ENCODE measurements at regions not wholly inside any gene's neighbourhood (a gene's known extent, or its start where the extent isn't known, plus 50 kb on each side); places are given as distances from the start of the nearest gene placed in this dataset.

DNA sequence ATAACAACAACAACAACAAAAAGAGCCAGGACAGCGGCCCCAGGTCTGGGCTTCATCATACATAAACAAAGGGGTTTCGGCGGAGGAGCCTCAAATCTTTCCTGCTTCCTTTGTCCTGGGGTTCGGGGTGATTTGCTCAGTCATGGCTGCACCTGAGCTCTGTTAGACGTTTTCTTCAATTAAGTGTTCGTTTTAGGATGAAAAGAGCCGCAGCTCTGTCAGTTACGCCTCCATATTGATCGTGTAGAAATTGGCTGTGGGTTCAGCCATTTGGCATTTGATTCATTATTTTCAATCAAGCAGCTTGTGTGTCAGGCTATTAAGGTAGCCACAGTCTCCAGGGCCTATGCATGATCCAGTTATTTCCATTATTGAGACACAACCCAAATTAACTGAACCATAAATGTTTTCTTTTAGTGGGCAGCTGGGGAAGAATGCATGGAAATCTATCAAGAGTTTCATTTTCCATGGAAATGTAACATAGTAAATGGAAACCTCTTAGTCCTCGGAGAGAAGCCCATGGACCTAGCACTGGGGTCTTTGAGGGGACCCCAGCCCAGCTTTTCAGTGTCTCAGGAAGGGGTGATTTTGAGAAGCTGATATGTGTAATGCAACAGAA lies 370.0 kb upstream of the C1orf174 start:
- Histone ChIP-seq H3K4me3 (ENCODE audit: low read length in 3 of 3) (no peak overlapping the region), H3K36me3 (ENCODE audit: control insufficient read depth in 3 of 3, insufficient read depth in 3 of 3, low read length in 3 of 3) (no peaks in the 10 kb centered on the region), H3K9me3 (ENCODE audit: control insufficient read depth in 3 of 3, low read length in 3 of 3) (peaks cover 0 to 3% (median 0%) of the 10 kb centered on the region in 3 donors), H3K27ac (ENCODE audit: low read depth, low read length) (no peak overlapping the region), H3K9ac (ENCODE audit: low read depth in 1 of 3, low read length in 3 of 3) (no peak overlapping the region), H3K4me1 (ENCODE audit: control insufficient read depth in 3 of 3, insufficient read depth in 3 of 3, low read length in 3 of 3) (no peaks in the 10 kb centered on the region), H3K27me3 (ENCODE audit: control insufficient read depth in 3 of 3, insufficient read depth in 3 of 3, low read length in 3 of 3) (peaks cover 0 to 5% (median 3%) of the 10 kb centered on the region in 3 donors)

DNA sequence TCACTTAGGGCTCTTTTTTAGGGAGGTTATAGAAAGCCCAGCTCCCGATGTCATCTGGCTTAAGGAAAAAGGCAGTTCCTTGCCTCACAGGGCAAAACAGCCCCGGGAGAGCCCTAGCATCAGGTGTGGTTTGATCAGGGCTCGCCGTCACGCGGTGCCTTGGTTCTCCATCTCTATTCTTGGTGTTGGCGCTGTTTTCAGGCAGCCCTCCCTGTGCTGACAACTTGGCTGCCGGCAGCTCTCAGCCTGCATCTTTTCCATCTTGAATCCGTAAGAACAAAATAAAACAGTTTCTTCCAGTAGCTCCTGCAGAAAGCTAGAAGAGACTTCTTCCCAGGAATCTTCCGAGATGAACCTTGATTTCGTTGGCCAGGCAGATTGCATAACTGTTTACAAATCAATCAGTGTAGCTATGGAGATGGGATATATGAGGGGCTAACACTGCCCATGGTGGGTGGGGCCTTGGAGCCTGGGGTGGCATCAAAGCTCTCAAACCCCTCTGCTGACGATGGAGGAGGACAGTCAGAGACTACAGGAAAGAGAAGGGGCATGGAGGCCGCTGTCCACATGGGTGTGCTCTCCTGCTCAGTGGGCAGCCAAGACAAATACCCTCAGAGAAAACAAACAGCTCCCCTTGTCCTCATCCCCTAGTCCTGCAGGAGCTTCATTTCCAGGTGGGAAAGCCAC lies 370.7 kb upstream of the C1orf174 start:
- H3K9me3 ChIP-seq (ENCODE audit: control insufficient read depth in 3 of 3, low read length in 3 of 3): peaks cover 3 to 8% (median 4%) of the 10 kb centered on the region in 3 donors
- no peak overlapping the region for H3K9ac ChIP-seq (ENCODE audit: low read depth in 1 of 3, low read length in 3 of 3)
- no peak overlapping the region for H3K27ac ChIP-seq (ENCODE audit: low read depth, low read length)
- no peak overlapping the region for H3K4me3 ChIP-seq (ENCODE audit: low read length in 3 of 3)
- H3K4me1 ChIP-seq (ENCODE audit: control insufficient read depth in 3 of 3, insufficient read depth in 3 of 3, low read length in 3 of 3): no peaks in the 10 kb centered on the region
- peaks cover 3 to 5% (median 5%) of the 10 kb centered on the region in 3 donors for H3K27me3 ChIP-seq (ENCODE audit: control insufficient read depth in 3 of 3, insufficient read depth in 3 of 3, low read length in 3 of 3)
- no peaks in the 10 kb centered on the region for H3K36me3 ChIP-seq (ENCODE audit: control insufficient read depth in 3 of 3, insufficient read depth in 3 of 3, low read length in 3 of 3)

DNA sequence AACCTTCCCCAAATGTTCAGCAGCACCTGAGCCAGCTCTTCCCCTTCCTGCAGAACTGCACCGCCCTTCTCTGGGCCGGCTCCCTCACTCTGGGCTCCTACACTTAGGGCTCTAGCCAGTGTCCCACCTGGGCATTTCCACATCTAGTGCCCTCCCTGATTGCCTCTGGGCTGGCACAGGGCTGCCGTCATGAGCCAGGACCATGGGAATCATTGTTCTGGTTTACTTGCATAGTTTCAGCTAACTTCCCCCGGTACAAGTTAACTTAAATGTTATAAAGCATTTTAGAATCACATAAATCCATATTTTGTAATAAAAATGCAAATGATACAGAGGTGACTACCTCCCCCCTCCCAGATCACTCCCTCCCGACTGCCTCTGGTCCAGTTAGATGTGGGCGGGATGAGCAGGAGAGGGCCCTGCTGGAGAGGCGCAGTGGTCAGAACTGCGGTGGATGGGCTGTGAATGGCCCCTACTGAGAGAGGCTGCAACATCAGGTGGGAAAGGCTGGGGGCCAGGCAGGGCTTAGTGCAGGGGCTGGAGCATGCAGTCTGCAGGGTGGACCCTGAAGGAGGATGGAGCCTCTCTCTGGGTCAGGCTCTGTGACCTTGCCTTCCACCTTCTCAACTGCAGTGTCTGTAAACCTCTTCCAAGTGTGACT lies 371.4 kb upstream of the C1orf174 start:
- Histone ChIP-seq H3K4me1 (ENCODE audit: control insufficient read depth in 3 of 3, insufficient read depth in 3 of 3, low read length in 3 of 3) (no peaks in the 10 kb centered on the region), H3K9ac (ENCODE audit: low read depth in 1 of 3, low read length in 3 of 3) (no peak overlapping the region), H3K9me3 (ENCODE audit: control insufficient read depth in 3 of 3, low read length in 3 of 3) (peaks cover 3 to 10% (median 4%) of the 10 kb centered on the region in 3 donors), H3K27me3 (ENCODE audit: control insufficient read depth in 3 of 3, insufficient read depth in 3 of 3, low read length in 3 of 3) (peaks cover 3 to 5% (median 5%) of the 10 kb centered on the region in 3 donors), H3K27ac (ENCODE audit: low read depth, low read length) (no peak overlapping the region), H3K4me3 (ENCODE audit: low read length in 3 of 3) (no peak overlapping the region), H3K36me3 (ENCODE audit: control insufficient read depth in 3 of 3, insufficient read depth in 3 of 3, low read length in 3 of 3) (no peaks in the 10 kb centered on the region)

DNA sequence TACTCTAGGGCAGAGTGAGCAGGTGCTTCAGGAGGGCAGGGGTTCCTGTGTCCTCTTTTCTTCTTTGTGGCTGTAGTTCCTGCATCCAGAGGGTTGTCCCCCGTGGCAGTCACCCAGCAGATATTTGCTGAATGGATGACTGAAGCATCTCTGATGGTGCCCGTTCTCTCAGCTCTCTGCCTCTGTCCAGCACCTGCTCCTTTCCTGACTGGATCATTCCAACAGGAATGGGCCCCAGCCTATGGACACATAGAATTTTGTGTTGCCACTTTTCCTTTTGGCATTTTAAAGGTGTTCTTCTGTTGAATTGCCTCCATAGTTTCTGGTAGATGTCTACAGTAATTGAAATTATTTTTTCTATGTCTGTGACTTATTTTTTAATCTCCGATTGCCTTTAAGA lies 372.5 kb upstream of the C1orf174 start:
- Histone ChIP-seq H3K27ac (ENCODE audit: low read depth, low read length) (no peak overlapping the region), H3K4me3 (ENCODE audit: low read length in 3 of 3) (no peak overlapping the region), H3K36me3 (ENCODE audit: control insufficient read depth in 3 of 3, insufficient read depth in 3 of 3, low read length in 3 of 3) (no peaks in the 10 kb centered on the region), H3K27me3 (ENCODE audit: control insufficient read depth in 3 of 3, insufficient read depth in 3 of 3, low read length in 3 of 3) (peaks cover 3 to 8% (median 5%) of the 10 kb centered on the region in 3 donors), H3K4me1 (ENCODE audit: control insufficient read depth in 3 of 3, insufficient read depth in 3 of 3, low read length in 3 of 3) (no peaks in the 10 kb centered on the region), H3K9ac (ENCODE audit: low read depth in 1 of 3, low read length in 3 of 3) (no peak overlapping the region), H3K9me3 (ENCODE audit: control insufficient read depth in 3 of 3, low read length in 3 of 3) (peaks cover 3 to 15% (median 9%) of the 10 kb centered on the region in 3 donors)

DNA sequence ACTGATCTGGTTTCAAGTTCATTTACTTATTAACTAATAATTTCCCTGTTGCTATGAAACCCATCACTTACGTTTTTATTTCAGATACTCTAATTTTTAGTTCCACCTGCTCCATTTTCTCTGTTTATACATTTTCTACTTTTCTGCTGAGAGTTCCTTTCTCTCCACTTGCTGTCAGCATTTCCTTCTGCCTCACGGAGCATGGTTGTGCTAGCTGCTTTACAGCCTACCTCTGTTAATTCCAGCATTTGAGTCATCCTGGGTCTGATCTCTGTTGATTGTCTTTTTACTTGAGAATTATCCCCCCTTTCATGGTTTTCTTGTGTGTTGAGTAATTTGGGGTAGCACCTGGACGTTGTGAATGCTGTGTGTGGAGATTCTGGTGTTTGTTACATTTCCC lies 373.2 kb upstream of the C1orf174 start:
- Histone ChIP-seq H3K27me3 (ENCODE audit: control insufficient read depth in 3 of 3, insufficient read depth in 3 of 3, low read length in 3 of 3) (peaks cover 3 to 5% (median 4%) of the 10 kb centered on the region in 3 donors), H3K27ac (ENCODE audit: low read depth, low read length) (no peak overlapping the region), H3K4me3 (ENCODE audit: low read length in 3 of 3) (no peak overlapping the region), H3K36me3 (ENCODE audit: control insufficient read depth in 3 of 3, insufficient read depth in 3 of 3, low read length in 3 of 3) (no peaks in the 10 kb centered on the region), H3K9me3 (ENCODE audit: control insufficient read depth in 3 of 3, low read length in 3 of 3) (peaks cover 5 to 18% (median 14%) of the 10 kb centered on the region in 3 donors), H3K4me1 (ENCODE audit: control insufficient read depth in 3 of 3, insufficient read depth in 3 of 3, low read length in 3 of 3) (no peaks in the 10 kb centered on the region), H3K9ac (ENCODE audit: low read depth in 1 of 3, low read length in 3 of 3) (no peak overlapping the region)

DNA sequence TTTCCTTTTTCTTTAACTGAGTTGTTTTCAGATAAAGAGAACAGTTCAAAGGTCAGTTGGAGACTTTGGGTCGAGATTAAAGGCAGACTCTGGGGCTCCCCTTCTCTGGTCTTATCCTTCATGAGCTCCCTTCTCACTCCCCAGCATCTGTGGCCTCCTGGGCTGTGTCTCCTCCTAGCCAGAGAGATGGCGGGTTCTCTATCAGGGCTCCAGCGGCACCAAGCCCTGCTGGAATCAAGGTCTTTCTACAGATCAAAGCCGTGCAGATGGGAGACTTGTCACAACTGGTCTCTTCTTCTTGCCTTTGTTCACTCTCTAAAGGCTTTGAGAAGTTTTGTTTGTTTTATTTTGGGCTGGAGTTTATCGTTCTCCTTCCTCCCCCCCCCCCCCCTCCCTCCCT lies 373.7 kb upstream of the C1orf174 start:
- Histone ChIP-seq H3K9me3 (ENCODE audit: control insufficient read depth in 3 of 3, low read length in 3 of 3) (peaks cover 5 to 18% (median 14%) of the 10 kb centered on the region in 3 donors), H3K36me3 (ENCODE audit: control insufficient read depth in 3 of 3, insufficient read depth in 3 of 3, low read length in 3 of 3) (no peaks in the 10 kb centered on the region), H3K4me1 (ENCODE audit: control insufficient read depth in 3 of 3, insufficient read depth in 3 of 3, low read length in 3 of 3) (no peaks in the 10 kb centered on the region), H3K27ac (ENCODE audit: low read depth, low read length) (no peak overlapping the region), H3K9ac (ENCODE audit: low read depth in 1 of 3, low read length in 3 of 3) (no peak overlapping the region), H3K4me3 (ENCODE audit: low read length in 3 of 3) (no peak overlapping the region), H3K27me3 (ENCODE audit: control insufficient read depth in 3 of 3, insufficient read depth in 3 of 3, low read length in 3 of 3) (peaks cover 3 to 5% (median 3%) of the 10 kb centered on the region in 3 donors)

DNA sequence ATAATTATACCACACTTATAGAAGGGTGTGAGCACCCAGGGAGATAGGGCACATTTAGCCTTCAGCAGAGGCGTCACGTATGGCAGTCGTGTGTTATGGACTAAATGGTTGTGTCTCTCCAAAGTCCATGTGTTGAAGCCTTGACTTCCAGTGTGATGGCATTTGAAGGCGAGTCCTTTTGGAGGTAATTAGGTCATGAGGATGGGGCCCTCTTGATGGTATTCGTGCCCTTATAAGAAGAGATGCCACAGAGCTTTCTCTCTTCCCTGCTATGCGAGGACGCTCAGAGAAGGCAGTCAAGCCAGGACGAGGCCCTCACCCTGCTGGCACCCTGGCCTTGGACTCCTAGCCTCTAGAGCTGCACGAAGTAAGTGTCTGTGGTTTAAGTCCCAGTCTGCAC lies 375.0 kb upstream of the C1orf174 start:
- H3K9me3 ChIP-seq (ENCODE audit: control insufficient read depth in 3 of 3, low read length in 3 of 3): peaks cover 5 to 23% (median 14%) of the 10 kb centered on the region in 3 donors
- no peak overlapping the region for H3K27ac ChIP-seq (ENCODE audit: low read depth, low read length)
- peaks cover 3 to 5% (median 3%) of the 10 kb centered on the region in 3 donors for H3K27me3 ChIP-seq (ENCODE audit: control insufficient read depth in 3 of 3, insufficient read depth in 3 of 3, low read length in 3 of 3)

DNA sequence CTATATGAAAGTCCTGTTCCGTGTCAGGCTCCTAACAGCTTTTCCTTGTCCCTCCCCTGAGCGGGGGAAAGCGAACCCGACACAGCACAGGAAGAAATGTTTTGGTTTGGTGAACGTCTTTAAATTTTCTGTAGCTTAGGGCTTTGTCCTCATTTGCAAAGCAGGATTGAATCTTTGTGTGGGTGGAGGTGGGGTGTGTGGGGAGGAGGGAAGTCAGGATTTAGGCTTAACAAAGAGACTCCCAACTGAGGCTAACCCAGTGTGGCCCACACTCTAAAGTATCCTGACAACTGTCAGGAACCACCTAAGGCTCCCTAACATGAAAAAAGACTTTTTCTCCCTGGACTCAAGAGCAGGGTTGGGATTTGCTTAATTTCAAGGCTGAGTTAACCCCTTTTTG lies 376.2 kb upstream of the C1orf174 start:
- H3K27me3 ChIP-seq (ENCODE audit: control insufficient read depth in 3 of 3, insufficient read depth in 3 of 3, low read length in 3 of 3): peaks cover 3 to 5% (median 5%) of the 10 kb centered on the region in 3 donors
- no peak overlapping the region for H3K9ac ChIP-seq (ENCODE audit: low read depth in 1 of 3, low read length in 3 of 3)
- no peak overlapping the region for H3K27ac ChIP-seq (ENCODE audit: low read depth, low read length)
- H3K4me1 ChIP-seq (ENCODE audit: control insufficient read depth in 3 of 3, insufficient read depth in 3 of 3, low read length in 3 of 3): no peaks in the 10 kb centered on the region
- H3K4me3 ChIP-seq (ENCODE audit: low read length in 3 of 3): no peak overlapping the region
- H3K9me3 ChIP-seq (ENCODE audit: control insufficient read depth in 3 of 3, low read length in 3 of 3): peaks cover 5 to 23% (median 14%) of the 10 kb centered on the region in 3 donors
- H3K36me3 ChIP-seq (ENCODE audit: control insufficient read depth in 3 of 3, insufficient read depth in 3 of 3, low read length in 3 of 3): no peaks in the 10 kb centered on the region

More for the DNA sequence above, 375.0 kb upstream of the C1orf174 start:
- H3K9ac ChIP-seq (ENCODE audit: low read depth in 1 of 3, low read length in 3 of 3): no peak overlapping the region
- no peaks in the 10 kb centered on the region for H3K4me1 ChIP-seq (ENCODE audit: control insufficient read depth in 3 of 3, insufficient read depth in 3 of 3, low read length in 3 of 3)
- H3K4me3 ChIP-seq (ENCODE audit: low read length in 3 of 3): no peak overlapping the region
- H3K36me3 ChIP-seq (ENCODE audit: control insufficient read depth in 3 of 3, insufficient read depth in 3 of 3, low read length in 3 of 3): no peaks in the 10 kb centered on the region

DNA sequence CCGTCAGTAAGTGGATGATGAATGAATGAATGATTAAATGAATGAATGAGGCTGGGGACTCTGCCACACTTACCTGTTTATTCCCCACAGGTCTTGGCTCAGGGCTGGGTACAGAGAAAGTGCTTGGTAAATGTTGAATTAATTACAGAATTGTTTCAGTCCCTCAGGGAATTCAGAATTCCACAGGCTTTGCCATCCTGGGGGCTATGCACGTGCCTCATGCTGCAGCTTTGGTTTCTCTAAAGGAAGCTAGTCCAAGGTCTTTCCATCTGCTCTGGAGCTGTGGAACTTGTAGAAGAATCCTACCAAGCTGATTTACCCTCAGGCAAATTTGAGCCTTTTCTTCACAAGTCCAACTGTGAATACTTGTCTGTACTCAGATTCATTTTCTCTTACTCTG lies 376.8 kb upstream of the AJAP1 start:
- H3K27me3 ChIP-seq (ENCODE audit: control insufficient read depth in 3 of 3, insufficient read depth in 3 of 3, low read length in 3 of 3): peaks cover 3 to 5% (median 5%) of the 10 kb centered on the region in 3 donors
- H3K36me3 ChIP-seq (ENCODE audit: control insufficient read depth in 3 of 3, insufficient read depth in 3 of 3, low read length in 3 of 3): no peaks in the 10 kb centered on the region
- H3K4me1 ChIP-seq (ENCODE audit: control insufficient read depth in 3 of 3, insufficient read depth in 3 of 3, low read length in 3 of 3): no peaks in the 10 kb centered on the region
- H3K9me3 ChIP-seq (ENCODE audit: control insufficient read depth in 3 of 3, low read length in 3 of 3): peaks cover 5 to 23% (median 14%) of the 10 kb centered on the region in 3 donors
- no peak overlapping the region for H3K4me3 ChIP-seq (ENCODE audit: low read length in 3 of 3)
- H3K27ac ChIP-seq (ENCODE audit: low read depth, low read length): no peak overlapping the region
- no peak overlapping the region for H3K9ac ChIP-seq (ENCODE audit: low read depth in 1 of 3, low read length in 3 of 3)

DNA sequence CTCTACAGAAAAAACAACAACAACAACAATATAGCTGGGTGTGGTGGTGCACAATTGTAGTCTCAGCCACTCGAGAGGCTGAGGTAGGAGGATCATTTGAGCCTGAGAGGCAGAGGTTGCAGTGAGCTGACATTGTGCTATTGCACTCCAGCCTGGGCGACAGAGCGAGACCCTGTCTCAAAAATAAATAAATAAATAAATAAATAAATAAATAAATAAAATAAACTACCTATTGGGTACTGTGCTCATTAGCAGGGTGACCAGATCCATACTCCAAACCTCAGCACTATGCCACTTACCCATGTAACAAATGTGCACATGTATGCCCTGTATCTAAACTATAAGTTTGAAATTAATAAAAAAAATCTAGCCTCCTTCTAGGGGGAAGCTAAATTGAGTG lies 369.4 kb upstream of the AJAP1 start:
- Histone ChIP-seq H3K27me3 (ENCODE audit: control insufficient read depth in 3 of 3, insufficient read depth in 3 of 3, low read length in 3 of 3) (peaks cover 0 to 3% (median 0%) of the 10 kb centered on the region in 3 donors), H3K4me1 (ENCODE audit: control insufficient read depth in 3 of 3, insufficient read depth in 3 of 3, low read length in 3 of 3) (no peaks in the 10 kb centered on the region), H3K4me3 (ENCODE audit: low read length in 3 of 3) (no peak overlapping the region), H3K27ac (ENCODE audit: low read depth, low read length) (no peak overlapping the region), H3K9me3 (ENCODE audit: control insufficient read depth in 3 of 3, low read length in 3 of 3) (peaks cover 0 to 2% (median 0%) of the 10 kb centered on the region in 3 donors), H3K36me3 (ENCODE audit: control insufficient read depth in 3 of 3, insufficient read depth in 3 of 3, low read length in 3 of 3) (no peaks in the 10 kb centered on the region), H3K9ac (ENCODE audit: low read depth in 1 of 3, low read length in 3 of 3) (no peak overlapping the region)
